DMS53 treated with DMSO at 0.1 percent for 48 hours (cell line): ENCODE measurements at regions not wholly inside any gene's neighbourhood (a gene's known extent, or its start where the extent isn't known, plus 50 kb on each side); places are given as distances from the start of the nearest gene placed in this dataset.
"Not testable (repeated sequence)": the region's sequence is repeated elsewhere in the genome, so short reads cannot be mapped to it uniquely, and the experiment has no call there.

Experiments
- DNase-seq: peaks from one replicate; lab custom pipeline; 2025; ENCODE audit not compliant: unreplicated experiment; lab: John Stamatoyannopoulos, UW

DNA sequence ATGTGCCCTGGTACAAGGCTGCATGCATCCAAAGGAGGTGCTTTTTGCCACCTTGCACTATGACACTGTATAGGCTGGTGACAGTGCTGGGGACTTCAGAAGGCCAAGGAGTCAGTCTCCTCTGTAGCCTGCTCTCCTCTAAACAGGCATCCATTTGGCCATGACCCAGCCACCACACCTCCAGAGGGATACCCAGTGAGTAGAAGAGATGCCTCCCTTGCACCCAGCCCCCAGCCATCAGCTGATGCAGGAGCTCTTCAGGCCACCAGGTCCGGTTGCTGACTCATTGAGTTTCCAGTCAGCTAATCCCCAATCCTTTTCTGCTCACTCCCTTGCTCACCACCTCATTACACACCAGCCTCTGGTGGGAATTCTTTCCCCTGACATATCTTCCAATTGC, 99.8 kb downstream of the PJA1 start:
- no peak for DNase-seq

DNA sequence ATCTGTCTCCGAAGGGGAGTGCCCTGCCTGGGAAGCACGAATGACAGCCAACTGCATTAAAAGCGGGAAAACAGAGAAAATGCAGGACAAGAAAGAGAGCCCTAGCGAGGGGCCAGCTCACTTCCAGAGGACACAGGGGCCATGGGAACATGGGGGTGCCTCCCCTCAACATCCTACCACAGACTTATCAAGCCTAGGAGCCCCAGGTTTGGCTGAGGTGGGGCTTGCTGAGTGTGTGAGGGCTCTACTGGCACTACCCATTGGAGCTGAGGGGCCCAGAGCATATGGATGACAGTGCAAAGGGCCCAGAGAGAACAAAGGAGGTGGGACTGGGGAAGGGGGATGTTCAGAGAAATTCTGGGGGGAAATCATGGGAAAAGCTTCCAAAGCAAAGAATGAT, 101.8 kb downstream of the PJA1 start:
- no peak for DNase-seq

DNA sequence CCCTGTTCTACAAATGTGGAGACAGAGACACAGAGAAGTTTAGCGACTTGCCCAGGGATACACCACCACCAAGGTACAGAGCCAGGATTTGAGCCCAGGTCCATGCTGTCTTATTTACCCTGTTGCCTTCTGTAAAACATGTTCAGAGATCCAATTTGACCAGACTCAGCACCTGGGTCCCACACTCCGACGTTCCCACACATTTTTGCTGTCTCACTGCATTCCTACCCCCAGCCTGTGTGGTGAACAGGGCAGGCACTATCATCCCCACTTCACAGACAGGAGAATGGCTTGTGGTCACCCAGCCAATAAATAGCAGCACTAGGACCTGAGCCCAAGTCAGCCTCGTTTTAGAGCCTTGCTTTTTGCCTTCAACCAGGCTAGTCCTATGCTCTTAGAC, 102.8 kb downstream of the PJA1 start:
- no peak for DNase-seq

DNA sequence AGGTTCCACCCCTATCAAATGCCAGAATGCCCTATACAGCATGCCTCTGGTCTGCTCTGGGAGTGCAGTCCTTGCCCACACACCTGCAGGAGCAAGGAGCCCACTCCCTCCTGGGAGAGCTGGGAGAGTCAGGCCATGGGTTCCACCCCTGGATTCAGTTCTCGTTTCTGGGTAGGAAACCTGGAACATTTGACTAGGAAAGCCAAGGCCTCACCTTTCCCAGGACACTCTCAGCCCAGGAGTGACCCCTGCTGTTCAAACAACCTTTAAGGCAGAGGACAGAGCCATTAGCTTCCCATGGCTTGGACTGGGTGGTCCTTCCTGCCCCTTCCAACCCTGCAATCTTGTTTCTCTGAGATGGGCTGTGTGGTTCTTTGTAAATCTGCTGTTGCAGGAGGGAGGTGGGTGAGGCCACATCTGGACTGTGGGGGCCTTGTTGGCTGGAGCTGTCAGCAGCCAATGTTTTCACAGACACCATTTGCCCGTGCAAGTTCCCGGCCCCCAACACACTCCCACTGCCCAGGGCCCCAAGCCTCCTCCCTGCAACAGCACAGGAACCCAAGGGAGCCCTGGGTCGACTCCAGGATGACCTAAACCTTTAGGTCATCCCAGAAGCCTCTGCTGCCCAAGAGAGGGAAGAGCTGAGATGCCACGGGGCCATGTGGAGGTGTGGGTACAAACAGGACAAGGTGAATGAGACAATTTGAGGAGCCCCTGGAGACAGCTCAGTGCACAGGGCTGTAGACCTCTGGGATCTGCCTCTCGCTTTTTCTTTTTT, 104.4 kb downstream of the PJA1 start:
- no peak for DNase-seq

DNA sequence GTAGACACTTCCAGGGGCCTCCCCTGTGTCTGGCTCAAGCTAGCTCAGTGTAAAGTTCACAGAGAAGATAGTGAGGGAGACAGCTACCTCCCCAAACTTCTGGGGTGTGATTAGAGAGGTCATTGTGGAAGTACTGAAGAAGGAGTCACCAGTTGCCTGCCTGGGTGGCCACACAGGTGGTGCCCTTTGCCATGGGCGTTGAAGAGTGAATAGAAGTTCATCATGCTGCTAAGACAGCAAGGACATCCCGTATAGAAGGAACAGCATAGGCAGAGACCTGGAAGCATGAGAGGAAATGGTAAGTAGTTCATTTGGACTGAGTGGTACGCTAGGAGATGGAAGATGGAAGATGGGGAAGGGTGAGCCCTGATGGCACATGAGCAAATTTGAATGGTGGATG, 110.1 kb downstream of the PJA1 start:
- DNase-seq: no peak

DNA sequence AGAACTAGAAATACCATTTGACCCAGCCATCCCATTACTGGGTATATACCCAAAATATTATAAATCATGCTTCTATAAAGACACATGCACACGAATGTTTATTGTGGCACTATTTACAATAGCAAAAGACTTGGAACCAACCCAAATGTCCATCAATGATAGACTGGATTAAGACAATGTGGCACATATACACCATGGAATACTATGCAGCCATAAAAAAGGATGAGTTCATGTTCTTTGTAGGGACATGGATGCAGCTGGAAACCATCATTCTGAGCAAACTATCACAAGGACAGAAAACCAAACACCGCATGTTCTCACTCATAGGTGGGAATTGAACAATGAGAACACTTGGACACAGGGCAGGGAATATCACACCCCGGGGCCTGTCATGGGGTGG, 110.8 kb downstream of the PJA1 start:
- not testable (repeated sequence) for DNase-seq

DNA sequence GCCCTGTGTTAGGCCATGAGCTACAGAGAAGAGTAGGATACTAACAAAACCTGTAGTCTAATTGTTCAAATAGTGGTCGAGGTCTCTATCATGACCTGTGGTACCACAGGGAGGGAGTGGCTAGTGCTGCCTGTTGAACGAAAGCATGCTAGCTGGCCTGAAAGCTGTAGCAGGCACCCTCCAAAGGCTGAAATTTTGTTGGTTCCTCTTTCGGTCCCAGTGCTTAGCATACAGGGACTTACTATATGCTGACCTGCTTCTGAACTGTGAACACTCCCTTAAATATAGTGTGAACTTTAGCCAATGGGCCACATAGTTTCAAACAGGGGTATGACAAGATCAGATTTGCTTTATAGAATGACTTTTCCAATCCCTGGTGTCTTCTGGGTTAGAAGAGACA, 113.4 kb downstream of the PJA1 start:
- DNase-seq: no peak

DNA sequence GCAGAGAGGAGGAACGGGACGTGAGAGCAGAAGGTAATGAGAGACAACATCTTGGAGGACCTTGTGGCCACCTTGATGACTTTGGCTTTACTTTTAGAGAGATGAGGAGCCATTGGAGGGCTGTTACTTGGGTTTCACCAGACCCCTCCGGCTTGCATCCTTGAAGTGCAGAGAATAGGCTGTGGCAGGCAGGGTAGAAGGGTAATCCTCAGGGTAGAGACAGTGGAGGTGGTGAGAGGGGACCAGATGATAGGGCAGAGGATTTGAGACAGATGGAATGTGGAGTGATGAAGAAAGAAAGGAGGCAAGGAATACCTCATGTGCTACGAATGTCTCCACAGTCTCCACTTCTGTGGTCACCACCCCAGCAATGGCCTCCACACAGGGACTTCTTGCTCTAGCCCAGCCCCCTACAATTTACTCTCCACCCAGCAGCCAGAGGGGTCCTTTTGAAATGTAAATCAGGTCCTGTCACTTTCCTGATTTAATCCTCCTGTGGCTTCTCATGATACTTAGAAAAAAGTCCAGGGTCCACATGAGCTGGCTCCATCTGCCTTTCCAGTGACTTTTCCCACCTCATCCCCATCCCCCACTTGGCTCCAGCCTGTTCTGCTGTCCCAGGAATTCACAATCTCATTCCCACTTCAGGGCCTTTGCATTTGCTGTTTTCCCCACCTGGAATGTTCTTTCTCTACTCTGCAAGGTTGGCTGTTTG, 115.0 kb downstream of the PJA1 start:
- DNase-seq: no peak

DNA sequence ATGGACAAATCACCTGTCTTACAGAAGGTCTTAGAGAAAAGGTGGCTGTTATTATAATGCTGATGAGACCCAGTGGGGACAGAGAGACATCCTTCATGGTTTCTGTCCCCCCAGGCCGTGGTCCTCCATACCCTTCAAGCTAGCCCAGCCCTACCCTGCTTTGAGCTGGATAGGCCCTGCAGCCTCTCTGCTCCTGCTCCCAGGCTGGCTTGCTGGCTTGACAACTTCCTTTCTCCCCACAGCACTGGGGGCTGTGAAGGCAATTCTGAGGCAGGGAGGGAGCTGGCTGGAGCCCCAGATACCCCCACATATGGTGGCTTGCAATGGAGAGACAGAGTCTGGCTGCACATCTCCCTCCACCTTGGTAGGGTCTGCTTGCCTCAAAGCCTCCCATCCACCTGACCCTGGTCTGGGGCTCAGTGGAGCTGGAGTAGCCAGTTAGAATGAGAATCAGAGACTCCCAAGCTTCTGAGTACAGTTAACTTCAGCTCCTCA, 118.2 kb downstream of the PJA1 start:
- DNase-seq: no peak

DNA sequence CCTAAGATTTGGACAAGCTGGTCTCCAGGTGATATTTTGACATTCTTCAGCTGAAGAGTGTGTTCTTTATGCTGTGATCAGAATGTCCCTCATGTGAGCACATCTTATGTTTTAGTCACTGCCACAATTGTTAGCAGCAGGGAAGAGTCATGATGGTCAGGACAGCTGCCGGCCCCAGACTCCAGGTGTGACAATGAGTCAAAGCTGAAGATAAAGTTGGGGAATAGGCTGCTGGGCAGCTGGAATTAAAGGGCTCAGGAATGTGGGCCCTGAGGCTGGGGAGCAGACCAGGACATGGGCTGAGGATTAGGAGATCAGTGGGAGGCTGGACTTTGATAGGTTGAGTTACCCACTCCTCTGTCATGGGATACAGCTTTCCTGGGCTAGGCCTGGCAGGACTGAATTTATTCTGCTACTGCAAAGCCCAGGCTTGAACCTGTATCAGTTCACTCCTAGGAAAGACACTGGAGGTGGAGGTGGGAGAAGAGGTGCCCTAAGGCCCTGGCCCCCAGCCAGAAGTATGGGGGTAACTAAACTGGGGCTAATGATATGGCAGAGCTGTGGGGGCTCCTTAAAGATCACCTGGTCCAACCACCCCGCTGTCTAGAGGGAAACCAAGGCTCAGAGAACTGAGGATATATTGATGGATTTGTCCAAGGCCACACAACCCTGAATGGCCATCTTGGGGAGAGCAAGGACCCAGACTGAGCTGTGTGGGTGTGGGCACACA, 119.5 kb downstream of the PJA1 start:
- no peak for DNase-seq

DNA sequence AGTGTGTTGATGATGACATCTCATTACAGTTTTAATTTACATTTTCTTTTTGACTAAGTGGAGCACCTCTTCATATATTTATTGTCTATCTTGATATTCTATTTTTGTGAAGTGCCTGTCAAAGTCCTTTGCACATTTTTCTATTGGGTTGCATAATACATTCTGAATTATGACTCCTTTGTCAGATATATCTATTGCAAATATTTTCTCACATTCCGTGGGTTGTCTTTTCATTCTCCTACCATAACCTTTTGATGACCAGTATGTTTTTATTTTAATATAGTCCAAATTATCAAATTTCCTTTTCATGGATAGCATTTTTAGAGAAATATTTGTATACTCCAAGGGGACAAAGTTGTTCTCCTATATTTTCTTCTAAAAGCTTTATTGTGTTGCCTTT, 126.4 kb downstream of the PJA1 start:
- no peak for DNase-seq

DNA sequence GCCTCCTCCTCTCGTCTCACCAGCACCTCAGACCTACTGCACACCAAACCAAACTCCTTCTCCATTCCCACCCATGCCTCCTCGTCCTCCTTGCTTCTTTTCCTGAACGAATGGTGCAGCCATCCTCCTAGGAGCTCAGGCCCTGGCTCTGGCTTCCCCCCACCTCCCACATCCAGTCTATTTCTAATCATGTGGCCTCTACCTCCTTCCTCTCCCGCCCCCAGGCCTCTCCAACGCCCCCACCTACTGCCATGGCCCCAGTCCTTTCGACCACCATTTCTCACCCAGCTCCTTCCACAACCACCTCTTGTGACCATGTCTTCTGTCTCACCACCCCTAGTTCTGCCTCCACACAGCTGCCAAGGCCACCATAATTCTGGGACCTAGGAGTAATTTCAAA, 127.1 kb downstream of the PJA1 start:
- no peak for DNase-seq

DNA sequence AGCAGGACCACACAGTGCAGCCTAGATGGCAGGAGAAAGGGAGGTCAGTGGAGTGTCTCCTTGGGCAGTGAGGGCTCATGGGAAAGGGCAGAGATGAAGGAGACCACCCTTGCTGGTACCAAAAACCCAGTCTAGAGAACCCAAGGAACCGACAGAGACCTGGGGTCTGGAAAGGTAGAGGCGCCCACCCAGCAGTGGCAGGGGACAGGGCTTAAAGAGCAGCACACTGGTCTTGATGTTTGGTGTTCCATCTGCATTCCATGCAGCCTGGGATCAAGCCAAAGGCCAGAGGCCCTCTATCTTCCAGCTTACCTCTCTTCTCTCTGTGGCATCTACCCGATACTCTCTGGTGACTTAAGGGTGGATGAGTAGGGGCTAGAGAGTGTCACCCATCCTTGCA, 127.5 kb downstream of the PJA1 start:
- no peak for DNase-seq

DNA sequence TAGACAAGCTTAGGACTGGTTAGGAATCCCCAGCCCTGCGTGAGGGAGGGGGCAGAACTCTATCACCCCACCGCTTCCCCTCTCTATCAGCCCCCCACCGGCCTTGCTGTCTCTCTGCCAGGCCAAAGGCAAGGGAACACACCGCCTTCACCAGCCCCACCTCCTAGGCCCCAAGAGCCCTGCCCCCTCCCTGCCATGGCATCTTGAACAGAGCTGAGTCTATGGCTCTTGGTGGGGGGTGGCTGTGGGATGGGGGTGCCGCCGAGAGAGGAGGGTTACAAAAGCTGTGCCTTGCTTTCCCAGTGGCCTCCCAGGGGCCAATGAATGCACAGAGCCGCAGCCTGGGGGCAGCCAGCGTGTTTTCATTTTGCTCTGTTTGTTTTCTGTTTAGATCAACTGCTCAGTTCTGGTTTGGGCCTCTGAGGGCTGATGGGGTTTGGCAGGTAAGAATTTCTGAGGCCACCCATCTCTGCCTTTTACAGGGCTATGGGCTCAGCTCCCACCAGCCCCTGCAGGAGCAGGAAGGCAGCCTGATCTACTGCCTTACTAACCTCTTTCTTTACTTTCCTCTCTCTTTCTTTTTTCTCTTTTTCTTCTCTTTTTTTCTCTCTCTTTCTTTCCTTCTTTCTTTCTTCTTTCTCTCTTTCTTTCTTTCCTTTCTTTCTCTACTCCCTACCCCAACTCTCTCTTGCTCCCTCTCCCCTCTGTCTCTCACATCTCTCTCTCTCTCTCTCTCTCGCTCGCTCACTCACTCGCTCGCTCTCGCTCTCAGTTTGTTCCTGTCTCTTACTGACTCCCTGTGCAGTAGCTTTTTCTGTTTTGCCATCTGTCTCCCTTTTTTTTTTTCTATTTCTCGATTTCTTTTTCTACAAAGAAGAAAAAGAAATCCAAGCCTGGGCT, 128.3 kb downstream of the PJA1 start:
- DNase-seq: no peak

DNA sequence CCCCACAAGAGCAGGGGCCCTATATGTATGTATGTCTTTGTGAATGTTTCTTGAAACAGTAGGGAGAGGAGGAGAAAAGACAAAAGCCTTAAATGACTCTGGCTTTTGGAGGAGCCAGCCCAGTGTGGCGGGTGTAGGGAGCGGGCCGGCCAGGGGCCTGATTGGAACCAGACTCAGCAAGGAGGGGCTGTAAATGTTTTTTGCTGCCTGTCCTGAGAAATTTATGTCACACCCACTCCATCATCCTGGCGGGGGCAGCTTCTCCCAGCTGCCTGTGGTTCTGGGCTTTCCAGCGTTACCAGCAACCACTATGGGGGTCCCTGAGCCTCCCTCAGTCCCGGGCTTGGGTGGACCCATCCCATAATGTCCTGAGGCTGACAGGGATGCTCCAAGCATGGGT, 130.8 kb downstream of the PJA1 start:
- no peak for DNase-seq

DNA sequence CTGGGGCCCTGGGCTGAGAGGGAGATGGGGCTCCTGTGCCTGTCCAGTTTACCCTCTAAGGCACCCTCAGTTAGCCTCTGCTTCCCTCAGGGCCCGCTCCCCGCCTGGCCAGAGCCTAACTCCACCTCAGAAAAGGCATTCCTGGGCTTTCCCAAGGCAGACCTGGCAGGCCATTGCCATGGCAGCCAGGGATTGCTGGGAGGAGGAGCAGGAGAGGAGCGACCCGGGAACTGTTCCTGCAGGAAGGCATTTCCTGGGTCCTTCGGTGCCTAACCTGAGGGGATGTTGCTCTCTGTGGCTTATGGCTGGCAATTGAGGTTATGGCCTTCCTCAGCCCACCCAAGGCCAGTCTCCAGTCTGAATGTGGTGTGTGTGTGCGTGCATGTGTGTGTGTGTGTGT, 131.3 kb downstream of the PJA1 start:
- no peak for DNase-seq

DNA sequence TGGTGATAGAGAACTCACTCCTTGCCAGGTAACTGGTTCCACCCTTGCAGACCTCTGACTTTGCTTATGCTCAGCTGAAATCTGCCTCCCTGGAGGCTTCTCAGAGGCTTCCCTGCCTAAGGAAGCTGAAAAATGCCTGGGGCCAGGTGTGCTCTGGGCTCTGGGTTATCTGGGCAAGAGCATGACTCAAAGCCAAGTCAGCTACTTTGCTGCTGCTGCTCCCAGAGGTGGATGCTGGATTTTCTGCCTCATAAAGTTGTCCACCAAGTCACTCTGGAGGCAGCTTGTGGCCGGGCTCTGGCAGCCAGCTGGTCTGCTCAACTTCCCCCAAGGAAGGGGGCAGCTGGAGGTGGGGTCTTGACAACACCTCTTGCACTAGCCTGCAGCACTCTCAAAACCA, 132.7 kb downstream of the PJA1 start:
- DNase-seq: no peak

DNA sequence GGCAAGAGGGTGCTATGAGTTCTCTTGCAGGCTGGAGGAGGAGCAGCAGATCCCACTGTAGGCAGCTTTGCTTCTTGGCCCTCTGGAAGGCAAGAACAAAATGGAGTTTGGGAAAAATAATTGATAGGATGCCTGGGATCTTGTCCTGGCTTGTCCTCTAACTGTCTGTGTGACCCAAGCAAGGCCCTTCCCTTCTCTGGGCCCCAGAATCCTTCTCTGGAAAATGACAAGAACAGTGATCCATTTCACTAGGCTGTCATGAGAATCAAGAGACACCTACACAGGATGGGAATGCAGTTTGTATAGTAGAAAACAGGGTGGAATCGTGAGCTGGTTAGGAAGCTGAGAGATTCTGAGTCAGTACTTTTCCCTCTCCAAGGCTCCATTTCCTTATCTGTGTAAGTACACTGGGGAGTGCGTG, 133.3 kb downstream of the PJA1 start:
- DNase-seq: no peak

DNA sequence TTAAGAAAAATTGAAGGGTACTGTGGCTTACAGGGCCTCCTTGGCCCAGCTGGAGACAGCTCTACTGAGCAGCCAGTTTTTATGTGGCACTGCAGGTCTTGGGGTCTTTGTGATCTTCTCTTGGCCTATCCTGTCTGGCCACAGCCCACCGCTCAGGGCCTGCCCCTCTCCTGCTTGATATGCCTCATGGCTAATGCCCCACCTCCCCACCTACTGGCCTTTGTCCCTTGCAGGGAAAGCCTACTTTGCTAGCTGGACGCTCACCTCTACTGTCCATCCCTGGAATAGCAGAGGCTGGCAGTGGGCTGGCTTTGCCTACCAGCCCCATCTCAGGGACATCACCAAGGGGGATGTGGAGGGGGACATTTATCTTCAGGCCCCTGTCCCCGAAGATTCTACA, 134.1 kb downstream of the PJA1 start:
- no peak for DNase-seq

DNA sequence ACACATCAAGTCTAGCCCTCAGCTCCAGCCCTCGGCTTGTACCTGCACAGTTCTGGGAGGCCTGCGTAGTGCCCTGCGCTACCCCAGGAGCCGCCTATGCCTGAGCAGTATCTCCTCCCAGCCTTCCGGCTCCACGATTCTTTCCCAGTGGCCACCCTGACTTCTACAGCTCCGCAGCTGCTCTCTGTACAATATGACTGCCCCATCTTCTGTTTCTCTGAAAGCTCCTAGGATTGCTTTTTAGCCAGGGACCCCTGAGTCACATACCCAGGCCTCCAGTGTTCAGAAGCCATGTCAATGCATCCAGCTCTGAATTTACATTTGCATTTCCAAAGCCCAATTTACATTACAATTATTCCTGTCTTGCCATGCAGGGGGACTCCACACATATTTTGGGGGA, 135.5 kb downstream of the PJA1 start:
- DNase-seq: no peak

DNA sequence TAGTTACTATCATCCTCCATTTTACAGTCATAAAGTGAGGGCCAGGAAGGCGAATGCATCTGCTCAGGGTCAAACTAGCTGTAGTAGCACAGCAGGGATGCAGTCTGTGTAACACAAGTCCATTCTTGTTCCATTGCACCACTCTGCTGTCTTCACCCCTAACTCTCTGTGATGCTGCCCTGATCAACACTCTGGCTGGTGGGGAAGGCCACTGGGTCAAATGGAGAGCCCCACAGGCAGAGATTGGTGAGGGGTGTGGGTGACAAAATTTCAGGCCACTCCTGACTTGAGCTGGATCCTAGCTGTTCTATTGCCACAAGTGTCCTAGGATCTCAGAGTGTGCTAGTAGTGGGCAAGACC, 136.5 kb downstream of the PJA1 start:
- no peak for DNase-seq
